Osteocyte (in vitro differentiated cells): ENCODE measurements at regions not wholly inside any gene's neighbourhood (a gene's known extent, or its start where the extent isn't known, plus 50 kb on each side); places are given as distances from the start of the nearest gene placed in this dataset.

Experiments used
- DNase-seq: peaks from one replicate; pipeline ENCODE4 v3.0.0; 2021; ENCODE audit warnings: mixed read lengths; ENCODE audit not compliant: unreplicated experiment; ENCODE audit errors: extremely low spot score
- H3K27ac Mint-ChIP-seq: one replicate; pipeline ENCODE4 v1.8.0; 2021; ENCODE audit warnings: mild to moderate bottlenecking, mixed read lengths; ENCODE audit not compliant: unreplicated experiment
- H3K27me3 Mint-ChIP-seq: one replicate; pipeline ENCODE4 v1.8.0; 2021; ENCODE audit warnings: mixed read lengths; ENCODE audit not compliant: unreplicated experiment
- H3K36me3 Mint-ChIP-seq: one replicate; pipeline ENCODE4 v1.8.0; 2021; ENCODE audit warnings: mixed read lengths; ENCODE audit not compliant: unreplicated experiment
- H3K4me1 Mint-ChIP-seq: one replicate; pipeline ENCODE4 v1.8.0; 2021; ENCODE audit warnings: mixed read lengths; ENCODE audit not compliant: unreplicated experiment
- H3K4me3 Mint-ChIP-seq: one replicate; pipeline ENCODE4 v1.8.0; 2021; ENCODE audit warnings: mild to moderate bottlenecking, moderate library complexity, mixed read lengths; ENCODE audit not compliant: unreplicated experiment
- H3K9me3 Mint-ChIP-seq: one replicate; pipeline ENCODE4 v1.8.0; 2021; ENCODE audit warnings: mixed read lengths; ENCODE audit not compliant: unreplicated experiment
- CTCF ChIP-seq: fragments of 200-600 bp; sonication (generic); IDR thresholded peaks from 2 replicates; pipeline ENCODE4 v1.5.0; 2021; ENCODE audit warnings: antibody characterized with exemption, mild to moderate bottlenecking, moderate library complexity

GRCh38 chr10:111561124-111561523 is 484.3 kb downstream of the ADRA2A start:
- no peaks in the 10 kb centered on the region for H3K4me1 Mint-ChIP-seq
- no peak for DNase-seq
- H3K36me3 Mint-ChIP-seq = no peaks in the 10 kb centered on the region
- H3K27me3 Mint-ChIP-seq = no peaks in the 10 kb centered on the region
- no peak overlapping the region for H3K27ac Mint-ChIP-seq
- H3K9me3 Mint-ChIP-seq = peaks cover 4% of the 10 kb centered on the region
- TF ChIP-seq CTCF = no peak
- no peak overlapping the region for H3K4me3 Mint-ChIP-seq

- Mint-ChIP-seq H3K9me3 (peaks cover 4% of the 10 kb centered on the region), H3K36me3 (no peaks in the 10 kb centered on the region), H3K4me1 (no peaks in the 10 kb centered on the region), H3K27ac (no peak overlapping the region), H3K4me3 (no peak overlapping the region), H3K27me3 (no peaks in the 10 kb centered on the region)
- no peak for TF ChIP-seq CTCF
- DNase-seq = no peak
Observed at GRCh38 chr10:111565542-111565941, 488.7 kb downstream of the ADRA2A start.

- Mint-ChIP-seq H3K27me3 (no peaks in the 10 kb centered on the region), H3K4me1 (no peaks in the 10 kb centered on the region), H3K36me3 (no peaks in the 10 kb centered on the region), H3K27ac (no peak overlapping the region), H3K9me3 (peaks cover 40% of the 10 kb centered on the region), H3K4me3 (no peak overlapping the region)
- TF ChIP-seq CTCF = no peak
- DNase-seq = no peak
Observed at GRCh38 chr10:111578076-111578475, 501.2 kb downstream of the ADRA2A start.

- Mint-ChIP-seq H3K9me3 (peaks cover 35% of the 10 kb centered on the region), H3K27ac (no peak overlapping the region), H3K36me3 (no peaks in the 10 kb centered on the region), H3K27me3 (no peaks in the 10 kb centered on the region), H3K4me1 (no peaks in the 10 kb centered on the region), H3K4me3 (no peak overlapping the region)
- DNase-seq = no peak
- TF ChIP-seq CTCF = no peak
Observed at GRCh38 chr10:111579473-111579872, 502.6 kb downstream of the ADRA2A start.

GRCh38 chr10:111590703-111591102 is 513.9 kb downstream of the ADRA2A start:
- Mint-ChIP-seq H3K9me3 (peaks cover 6% of the 10 kb centered on the region), H3K4me3 (no peak overlapping the region), H3K4me1 (no peaks in the 10 kb centered on the region), H3K36me3 (no peaks in the 10 kb centered on the region), H3K27me3 (no peaks in the 10 kb centered on the region), H3K27ac (no peak overlapping the region)
- no peak for TF ChIP-seq CTCF
- DNase-seq = no peak
